ENCODE measurements at regions not wholly inside any gene's neighbourhood (a gene's known extent, or its start where the extent isn't known, plus 50 kb on each side); places are given as distances from the start of the nearest gene placed in this dataset.

DNA sequence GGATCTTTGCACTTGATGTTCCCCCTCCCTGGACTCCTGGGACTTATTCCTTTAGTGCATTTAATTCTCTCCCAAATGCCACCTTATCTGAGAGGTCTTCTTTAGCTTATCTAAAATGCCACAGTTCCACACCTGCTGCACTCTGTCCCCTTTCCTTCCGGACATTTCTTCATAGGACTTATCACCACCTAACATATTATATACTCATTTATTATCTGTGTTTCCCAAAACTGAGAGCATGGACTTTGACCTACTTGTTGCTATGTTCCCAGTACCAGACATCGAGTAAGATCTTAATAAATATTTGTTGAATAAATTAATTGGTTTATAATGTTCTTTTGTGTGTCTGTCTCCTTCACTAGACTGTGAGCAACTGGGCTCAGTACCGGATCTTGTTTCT, 585.3 kb downstream of the INSC start:
- TF ChIP-seq, protein P1, sequence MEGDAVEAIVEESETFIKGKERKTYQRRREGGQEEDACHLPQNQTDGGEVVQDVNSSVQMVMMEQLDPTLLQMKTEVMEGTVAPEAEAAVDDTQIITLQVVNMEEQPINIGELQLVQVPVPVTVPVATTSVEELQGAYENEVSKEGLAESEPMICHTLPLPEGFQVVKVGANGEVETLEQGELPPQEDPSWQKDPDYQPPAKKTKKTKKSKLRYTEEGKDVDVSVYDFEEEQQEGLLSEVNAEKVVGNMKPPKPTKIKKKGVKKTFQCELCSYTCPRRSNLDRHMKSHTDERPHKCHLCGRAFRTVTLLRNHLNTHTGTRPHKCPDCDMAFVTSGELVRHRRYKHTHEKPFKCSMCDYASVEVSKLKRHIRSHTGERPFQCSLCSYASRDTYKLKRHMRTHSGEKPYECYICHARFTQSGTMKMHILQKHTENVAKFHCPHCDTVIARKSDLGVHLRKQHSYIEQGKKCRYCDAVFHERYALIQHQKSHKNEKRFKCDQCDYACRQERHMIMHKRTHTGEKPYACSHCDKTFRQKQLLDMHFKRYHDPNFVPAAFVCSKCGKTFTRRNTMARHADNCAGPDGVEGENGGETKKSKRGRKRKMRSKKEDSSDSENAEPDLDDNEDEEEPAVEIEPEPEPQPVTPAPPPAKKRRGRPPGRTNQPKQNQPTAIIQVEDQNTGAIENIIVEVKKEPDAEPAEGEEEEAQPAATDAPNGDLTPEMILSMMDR (IDR thresholded peaks at IDR 0.05): no peak
- no peak for TF ChIP-seq POLR2A (IDR thresholded peaks at IDR 0.05)
